KBM-7 (cell line): ENCODE measurements at regions not wholly inside any gene's neighbourhood (a gene's known extent, or its start where the extent isn't known, plus 50 kb on each side); places are given as distances from the start of the nearest gene placed in this dataset.

Source experiments
- DNase-seq: peaks from one replicate; pipeline ENCODE4 v3.0.0-alpha.2; 2015
- in situ Hi-C: fragments of 300-500 bp; cut with MboI; formaldehyde crosslinking; loops from 2 replicates; pipeline ENCODE4 v1.14.3; 2020; ENCODE audit warnings: low sequenced_read_pairs, low pct_unique_long_range_greater_than_20kb, mixed read lengths

GRCh38 chr4:123870216-123870876, 473.8 kb downstream of the SPRY1 start:
- DNase-seq, result no peak
- in situ Hi-C loops, result no loop called here

GRCh38 chr4:123871341-123871740, 474.7 kb downstream of the SPRY1 start:
- in situ Hi-C loops, result no loop called here
- no peak for DNase-seq

GRCh38 chr4:123874063-123874462, 477.5 kb downstream of the SPRY1 start:
- in situ Hi-C loops, result no loop called here
- DNase-seq, result no peak

DNA sequence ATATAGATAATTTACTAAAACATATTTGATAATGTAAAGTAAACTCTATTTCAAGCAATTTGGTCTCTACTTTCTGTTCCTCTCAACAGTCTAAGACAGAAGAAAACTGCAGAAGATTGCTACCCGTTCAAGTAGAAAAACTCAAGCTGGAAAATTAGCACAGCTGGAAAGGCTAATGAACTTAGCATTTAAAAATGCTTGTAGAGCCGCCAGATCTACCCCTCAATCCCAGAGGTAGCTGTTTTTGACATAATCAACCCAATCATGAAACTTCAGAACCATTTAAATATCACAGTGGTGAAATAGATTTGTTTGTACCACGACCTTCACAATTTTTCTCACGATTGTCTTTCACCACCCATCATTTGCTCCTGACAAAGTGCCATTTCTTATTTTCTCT, 479.5 kb downstream of the SPRY1 start:
- in situ Hi-C loops, result no loop called here
- DNase-seq, result no peak

DNA sequence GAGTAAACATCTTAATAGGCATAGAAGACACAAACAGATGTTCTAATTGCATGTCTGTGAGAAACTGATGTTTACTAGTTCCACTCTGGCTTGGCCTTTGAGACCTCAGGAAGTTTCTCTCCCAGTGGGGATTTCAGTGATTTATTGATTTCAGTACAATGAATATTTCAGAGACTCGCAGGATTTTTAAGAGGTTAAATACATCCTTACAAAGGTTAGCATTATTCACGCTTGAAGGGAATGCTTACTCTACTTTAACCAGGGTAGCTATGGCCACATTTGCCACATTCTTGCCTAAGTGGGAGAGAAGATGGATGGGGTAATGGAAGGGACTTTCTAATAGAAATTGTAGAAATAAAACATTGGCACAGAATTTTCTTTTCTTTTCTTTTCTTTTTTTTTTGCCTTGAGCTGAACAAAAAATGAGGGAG, 480.1 kb downstream of the SPRY1 start:
- in situ Hi-C loops, result no loop called here
- no peak for DNase-seq

GRCh38 chr4:123877551-123877950, 481.0 kb downstream of the SPRY1 start:
- in situ Hi-C loops, result no loop called here
- DNase-seq, result no peak

- in situ Hi-C loops, result no loop called here
- no peak for DNase-seq
These were observed 482.4 kb downstream of the SPRY1 start for GRCh38 chr4:123878976-123879375.

DNA sequence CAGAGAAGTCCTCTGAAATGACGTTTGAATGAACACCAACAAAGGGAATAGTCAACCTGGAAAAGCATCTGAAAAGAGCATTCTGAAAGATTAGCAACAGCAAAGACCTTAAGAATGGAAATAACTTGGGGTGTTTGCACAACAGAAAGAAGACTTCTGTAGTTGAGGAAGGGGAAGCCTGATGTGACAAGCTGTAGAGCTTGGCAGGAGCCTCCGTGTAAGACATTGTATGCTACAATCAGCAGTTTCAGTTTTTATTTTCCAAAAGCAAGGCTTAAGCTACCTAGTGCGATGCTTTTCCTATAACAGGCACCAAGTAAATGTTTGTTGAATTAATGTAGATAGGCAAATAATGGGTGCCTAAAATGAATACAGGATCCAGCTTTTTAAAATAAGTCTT, 484.0 kb downstream of the SPRY1 start:
- DNase-seq, result no peak
- in situ Hi-C loops, result no loop called here

DNA sequence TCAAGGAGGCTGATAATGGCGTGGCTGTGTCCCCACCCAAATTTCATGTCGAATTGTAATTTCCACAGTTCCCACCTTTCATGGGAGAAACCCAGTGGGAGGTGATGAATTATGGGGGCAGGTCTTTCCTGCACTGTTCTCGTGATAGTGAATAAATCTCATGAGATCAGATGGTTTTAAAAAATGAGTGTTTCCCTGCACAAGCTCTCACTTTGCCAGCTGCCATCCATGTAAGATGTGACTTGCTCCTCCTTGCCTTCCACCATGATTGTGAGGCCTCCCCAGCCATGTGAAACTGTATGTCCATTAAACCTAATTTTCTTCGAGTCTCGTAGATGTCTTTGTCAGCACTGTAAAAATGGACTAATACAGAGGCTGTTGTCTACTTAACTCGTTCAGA, 488.3 kb downstream of the SPRY1 start:
- in situ Hi-C loops, result no loop called here
- DNase-seq, result no peak

DNA sequence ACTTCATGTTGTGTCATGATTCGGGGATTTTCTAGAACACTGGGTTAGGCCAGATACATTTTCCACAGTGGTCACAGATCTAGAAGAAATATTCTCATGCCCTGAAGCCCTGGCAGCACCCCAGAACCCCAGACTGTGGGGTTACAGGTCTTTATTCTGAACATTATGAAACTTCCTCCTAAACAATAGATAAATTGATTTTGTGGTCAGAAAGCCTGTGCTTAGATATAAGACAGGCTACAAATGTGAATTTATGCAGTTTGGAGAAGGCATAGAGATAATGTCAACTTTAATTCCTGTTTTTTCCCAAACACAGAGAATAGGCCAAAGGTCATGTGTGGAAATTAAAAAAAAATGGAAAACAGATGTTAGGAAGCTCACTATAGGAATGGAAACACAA, 492.9 kb downstream of the SPRY1 start:
- in situ Hi-C loops, result no loop called here
- no peak for DNase-seq

- in situ Hi-C loops, result no loop called here
- no peak for DNase-seq
These were observed 494.3 kb downstream of the SPRY1 start for GRCh38 chr4:123890889-123891288.

GRCh38 chr4:123891881-123892280, 495.3 kb downstream of the SPRY1 start:
- DNase-seq, result no peak
- in situ Hi-C loops, result no loop called here

- no peak for DNase-seq
- in situ Hi-C loops, result no loop called here
These were observed 495.9 kb downstream of the SPRY1 start for GRCh38 chr4:123892368-123892976.

DNA sequence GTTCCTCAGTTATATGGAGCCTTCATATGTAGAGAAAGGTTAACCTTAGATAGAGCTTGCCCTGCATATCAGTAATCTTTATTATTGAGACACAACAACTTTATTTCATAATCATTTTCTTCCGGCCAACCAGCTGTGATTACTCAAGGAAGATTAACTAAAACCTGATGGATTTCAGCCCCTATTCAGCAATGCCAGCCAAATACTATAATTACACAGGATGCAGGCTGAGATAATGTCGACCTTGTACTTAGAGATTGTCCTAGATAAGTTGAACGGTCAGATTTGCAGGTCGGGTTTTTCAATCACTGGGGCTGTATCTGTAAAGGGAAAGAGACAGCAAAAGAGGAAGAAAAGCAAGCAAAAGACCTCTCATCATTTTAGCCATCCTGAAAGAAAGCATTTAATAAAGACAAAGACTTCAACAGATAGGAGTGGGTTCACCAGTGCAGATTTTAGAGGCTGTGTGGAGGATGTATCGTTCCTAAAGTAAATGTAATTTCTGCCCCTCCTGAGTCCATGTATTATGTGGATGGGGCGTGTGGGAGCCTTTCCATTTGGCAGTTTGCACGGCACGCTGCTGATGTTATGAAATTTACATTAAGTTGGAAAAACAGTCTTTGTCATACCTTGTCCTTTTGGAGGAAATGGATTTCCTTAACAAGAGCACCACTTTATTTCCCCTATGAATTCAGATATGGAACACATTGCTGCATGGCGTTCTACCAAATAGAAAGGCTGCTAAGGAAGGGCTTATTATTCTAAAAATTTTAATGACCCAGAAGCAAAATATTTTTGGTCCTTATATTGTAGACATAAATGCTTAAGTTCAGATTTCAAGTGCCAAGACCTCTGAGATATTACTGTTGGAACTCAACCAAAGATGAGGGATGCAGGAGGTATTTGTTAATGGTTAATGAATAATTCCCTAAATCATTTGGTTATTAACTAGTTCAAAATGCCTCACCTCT, 496.7 kb downstream of the SPRY1 start:
- DNase-seq, result peak; percentile 29
- in situ Hi-C loops, result no loop called here

DNA sequence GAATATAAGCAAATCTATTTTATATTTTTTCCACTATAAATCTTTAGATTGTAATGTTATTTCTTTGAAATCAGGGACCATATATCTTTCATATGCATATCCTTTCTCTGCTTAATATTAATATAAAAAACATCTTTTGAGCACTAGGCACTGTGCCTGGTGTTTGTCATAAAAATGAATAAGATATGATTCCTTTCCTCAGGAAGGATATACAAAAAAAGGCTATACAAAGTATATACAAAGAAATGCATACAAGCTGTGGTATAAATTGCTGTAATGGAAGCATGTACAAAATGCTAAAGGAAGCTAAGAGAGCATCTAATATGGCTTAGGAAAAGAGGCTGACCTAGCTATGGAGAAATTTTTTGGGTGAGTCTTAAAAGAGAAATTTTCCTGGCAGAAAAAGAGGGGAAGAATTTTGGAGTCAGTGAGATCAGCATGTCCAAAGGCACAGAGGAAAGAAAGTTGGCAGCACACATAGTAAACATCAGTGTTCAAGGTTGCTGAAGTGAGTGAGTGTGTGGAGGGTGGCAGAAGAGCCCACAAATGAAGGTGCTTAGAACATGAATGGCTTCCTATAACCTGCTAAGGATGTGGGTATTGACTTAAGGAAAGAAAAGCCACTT, 500.0 kb downstream of the SPRY1 start:
- in situ Hi-C loops, result no loop called here
- no peak for DNase-seq

DNA sequence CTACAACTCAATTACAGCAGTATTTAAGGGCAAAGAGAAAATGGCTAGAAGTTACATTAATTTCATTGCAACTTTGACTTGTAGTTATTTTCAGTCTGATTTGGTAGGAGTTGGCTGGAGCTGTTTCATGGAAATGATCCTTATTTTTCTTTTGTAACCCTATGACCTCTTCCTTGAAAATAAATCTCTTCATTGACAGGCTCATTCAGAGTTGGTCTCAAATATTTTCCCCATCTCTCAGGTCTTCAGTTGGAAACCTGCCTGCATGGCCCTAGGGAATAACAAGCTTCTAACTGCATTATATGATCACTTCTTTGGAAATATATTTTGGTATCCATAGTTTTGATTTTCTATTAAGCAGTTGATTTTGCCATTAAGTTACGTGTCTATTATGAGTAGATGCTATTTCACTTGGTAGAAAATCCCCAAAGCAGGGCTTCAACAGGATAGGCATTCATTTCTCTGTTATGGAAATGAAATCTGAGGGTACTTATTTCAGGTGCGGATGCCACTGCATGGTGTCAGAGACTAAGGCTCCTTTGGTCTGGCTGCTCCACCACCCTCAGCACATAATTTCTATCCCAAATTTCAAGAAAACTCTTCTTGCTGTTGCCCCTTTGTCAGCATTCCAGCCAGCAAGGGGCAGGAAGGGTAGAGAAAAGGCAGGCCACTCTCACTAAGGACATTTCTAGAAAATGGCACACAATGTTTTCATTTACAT, 502.5 kb downstream of the SPRY1 start:
- no peak for DNase-seq
- in situ Hi-C loops, result no loop called here

DNA sequence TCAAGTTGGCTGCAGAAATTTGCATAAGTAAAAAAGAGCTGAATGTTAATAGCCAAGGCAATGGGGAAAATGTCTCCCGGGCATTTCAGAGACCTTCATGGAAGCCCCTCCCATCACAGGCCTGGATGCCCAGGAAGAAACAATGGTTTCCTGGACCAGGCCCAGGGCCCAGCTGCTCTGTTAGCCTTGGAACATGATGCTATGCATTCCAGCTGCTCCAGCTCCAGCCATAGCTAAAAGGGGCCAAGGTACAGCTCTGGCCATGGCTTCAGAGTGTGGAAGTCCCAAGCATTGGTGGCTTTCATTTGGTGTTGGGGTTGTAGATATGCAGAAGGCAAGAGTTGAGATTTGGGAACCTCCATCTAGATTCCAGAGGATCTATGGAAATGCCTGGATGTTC, 508.3 kb downstream of the SPRY1 start:
- in situ Hi-C loops, result no loop called here
- DNase-seq, result no peak

DNA sequence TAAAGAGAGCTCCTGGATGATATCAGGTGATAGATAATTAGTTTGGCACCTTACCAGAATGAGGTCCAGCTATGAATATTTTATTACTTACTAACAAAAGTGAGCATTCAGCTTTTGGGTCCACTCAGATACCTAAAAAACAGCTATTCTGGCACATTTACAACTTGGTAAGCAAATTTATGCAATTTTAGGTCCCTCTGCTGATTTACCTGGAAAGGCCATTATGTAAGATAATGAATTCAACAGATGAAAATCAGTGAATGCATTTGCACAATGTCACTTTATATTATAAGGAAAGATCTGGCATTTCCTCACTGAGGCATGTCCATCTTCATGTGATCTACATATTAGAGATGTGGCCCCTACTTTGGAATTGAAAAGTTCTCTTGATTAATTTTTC, 517.0 kb downstream of the SPRY1 start:
- no peak for DNase-seq
- in situ Hi-C loops, result no loop called here

DNA sequence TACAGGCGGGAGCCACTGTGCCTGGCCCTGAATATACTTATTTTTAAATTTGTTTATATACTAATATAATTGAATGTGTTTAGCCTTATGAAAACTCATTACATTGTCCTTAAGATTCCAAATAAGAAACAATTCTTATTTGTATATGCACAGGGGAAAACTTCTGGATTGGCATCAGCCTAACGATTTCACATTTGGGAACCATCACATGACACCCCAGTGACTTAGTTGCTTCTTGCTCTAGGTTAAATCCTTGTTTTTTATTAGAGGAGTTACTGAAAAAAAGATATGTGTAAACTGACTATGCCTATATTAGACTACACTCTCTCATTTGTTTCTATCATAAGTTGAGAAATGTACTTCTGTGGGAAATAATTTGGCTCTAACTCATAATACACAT, 520.2 kb downstream of the SPRY1 start:
- DNase-seq, result no peak

More for the DNA sequence above, 520.2 kb downstream of the SPRY1 start:
- in situ Hi-C loops, result no loop called here
